ENCODE measurements at regions not wholly inside any gene's neighbourhood (a gene's known extent, or its start where the extent isn't known, plus 50 kb on each side); places are given as distances from the start of the nearest gene placed in this dataset.
"Not testable (repeated sequence)": the region's sequence is repeated elsewhere in the genome, so short reads cannot be mapped to it uniquely, and the experiment has no call there.

DNA sequence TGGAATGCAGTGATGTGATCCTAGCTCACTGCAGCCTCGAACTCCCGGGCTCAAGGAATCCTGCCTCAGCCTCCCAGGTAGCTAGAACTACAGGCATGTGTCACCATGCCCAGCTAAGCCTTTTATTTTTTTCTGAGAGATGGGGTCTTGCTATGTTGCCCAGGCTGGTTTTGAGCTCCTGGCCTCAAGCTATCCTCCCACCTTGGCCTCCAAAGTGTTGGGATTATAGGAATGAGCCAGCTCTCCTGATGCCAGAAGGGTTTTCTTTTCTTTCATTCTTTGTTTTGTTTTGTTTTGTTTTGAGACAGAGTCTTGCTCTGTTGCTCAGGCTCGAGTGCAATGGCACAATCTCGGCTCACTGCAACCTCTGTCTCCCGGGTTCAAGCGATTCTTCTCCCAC is 68.6 kb upstream of the WNT4 start:
- not testable (repeated sequence) for DNase-seq (ENCODE audit: extremely low spot score); H3K4me1 ChIP-seq (ENCODE audit: insufficient read depth); H3K36me3 ChIP-seq (ENCODE audit: insufficient read depth); H3K4me3 ChIP-seq (ENCODE audit: low read depth, low read length); H3K27ac ChIP-seq (ENCODE audit: low read depth)
- WGBS, result 87% methylated on average over 6 of the region's 6 CpGs

DNA sequence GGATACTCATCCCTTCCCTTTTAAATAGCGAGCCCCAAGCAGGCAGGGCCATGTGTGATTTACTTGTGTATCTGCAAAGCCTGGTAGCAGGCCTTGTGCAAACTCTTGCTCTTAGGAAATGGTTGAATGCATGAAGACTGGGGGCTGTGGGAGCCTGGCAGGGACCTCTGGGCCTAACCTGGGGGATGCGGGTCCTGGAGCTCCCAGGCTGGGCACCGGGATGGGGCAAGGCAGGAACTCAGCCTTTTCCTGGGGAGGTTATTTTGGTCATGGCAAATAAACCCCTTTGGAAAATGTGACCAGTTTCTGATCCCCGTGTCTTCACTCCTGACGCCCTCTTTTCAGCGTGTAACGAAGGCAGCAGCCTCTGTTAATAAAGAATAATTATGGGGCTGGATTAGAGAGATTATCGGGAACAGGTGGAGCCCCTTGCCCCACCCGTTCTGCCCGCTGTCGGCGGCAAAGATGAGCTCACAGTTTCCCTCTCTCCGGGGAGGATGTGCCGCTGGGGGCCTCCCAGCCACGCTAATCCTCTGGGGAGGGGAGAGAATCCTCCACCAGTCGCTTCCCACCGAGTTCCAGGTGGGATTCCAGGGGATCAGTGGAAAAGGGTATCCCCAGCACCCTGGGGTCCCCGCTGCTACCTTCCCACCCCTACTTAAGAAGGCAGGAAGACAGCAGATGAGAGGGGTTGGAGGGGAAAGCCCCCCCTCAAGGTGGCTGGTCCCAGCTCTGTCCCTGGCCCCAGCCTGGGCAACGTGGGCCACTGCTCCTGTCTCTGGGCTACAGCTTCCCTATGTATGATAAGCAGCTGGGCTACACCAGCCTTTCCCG is 69.7 kb upstream of the WNT4 start:
- WGBS, result 31% methylated on average over 20 of the region's 20 CpGs
- DNase-seq (ENCODE audit: extremely low spot score), result no peak
- H3K4me3 ChIP-seq (ENCODE audit: low read depth, low read length), result no peak overlapping the region
- H3K4me1 ChIP-seq (ENCODE audit: insufficient read depth), result no peaks in the 10 kb centered on the region
- no peaks in the 10 kb centered on the region for H3K36me3 ChIP-seq (ENCODE audit: insufficient read depth)
- H3K27ac ChIP-seq (ENCODE audit: low read depth), result no peak overlapping the region

DNA sequence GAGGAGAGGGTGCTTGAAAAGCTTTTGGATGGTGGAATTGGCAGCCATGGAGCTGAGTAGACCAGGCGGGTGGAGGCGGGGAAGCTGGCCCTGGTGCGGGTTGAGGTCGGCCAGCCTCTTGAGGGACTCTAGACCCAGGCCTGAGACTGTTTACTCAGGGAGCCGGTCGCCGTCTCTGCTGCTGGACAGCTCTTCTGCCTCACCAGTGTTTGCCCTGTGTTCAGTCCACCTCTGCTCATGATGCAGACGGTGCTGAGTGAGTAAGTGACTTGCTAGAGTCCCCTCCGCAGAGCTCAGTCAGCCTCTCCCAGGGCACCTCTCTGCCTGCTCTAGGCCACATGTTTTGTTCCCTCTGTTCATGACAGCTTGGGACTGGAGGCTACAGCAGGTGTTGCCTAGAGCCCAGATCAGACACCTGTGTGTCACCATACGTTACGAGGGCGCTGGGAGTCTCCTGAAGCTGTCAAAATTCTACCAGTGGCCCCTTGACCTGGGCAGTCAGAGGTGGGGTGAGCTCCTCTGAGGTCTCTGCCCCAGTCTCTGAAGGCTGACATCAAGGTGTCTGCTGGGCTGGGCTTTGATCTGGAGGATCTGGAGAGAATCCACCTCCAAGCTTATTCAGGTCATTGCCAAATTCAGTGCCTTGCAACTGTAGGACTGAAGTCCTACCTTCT is 73.5 kb upstream of the WNT4 start:
- DNase-seq (ENCODE audit: extremely low spot score), result no peak
- no peaks in the 10 kb centered on the region for H3K4me1 ChIP-seq (ENCODE audit: insufficient read depth)
- no peaks in the 10 kb centered on the region for H3K36me3 ChIP-seq (ENCODE audit: insufficient read depth)
- 57% methylated on average over 12 of the region's 12 CpGs for WGBS
- H3K27ac ChIP-seq (ENCODE audit: low read depth), result no peak overlapping the region
- H3K4me3 ChIP-seq (ENCODE audit: low read depth, low read length), result no peak overlapping the region

DNA sequence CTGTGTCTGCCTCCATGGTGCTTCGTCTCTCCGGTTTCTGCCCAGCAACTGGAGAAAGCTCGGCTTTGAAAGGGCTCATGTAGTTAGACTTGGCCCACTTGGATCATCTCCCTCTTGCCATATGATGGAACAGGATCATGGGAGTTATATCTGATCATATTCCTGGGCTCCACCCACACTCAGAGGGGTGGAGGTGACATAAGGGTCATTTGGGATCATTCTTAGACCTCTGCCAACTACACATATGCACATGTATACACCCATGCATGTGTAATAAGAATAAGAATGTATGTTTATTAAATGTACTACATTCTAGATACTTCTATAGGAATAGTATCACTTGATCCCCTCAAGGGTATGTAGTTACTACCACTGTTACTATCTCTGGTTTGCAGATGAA is 74.1 kb upstream of the WNT4 start:
- Histone ChIP-seq H3K27ac (ENCODE audit: low read depth) (no peak overlapping the region), H3K4me3 (ENCODE audit: low read depth, low read length) (no peak overlapping the region), H3K4me1 (ENCODE audit: insufficient read depth) (no peaks in the 10 kb centered on the region), H3K36me3 (ENCODE audit: insufficient read depth) (no peaks in the 10 kb centered on the region)
- 92% methylated on average over 3 of the region's 3 CpGs for WGBS
- no peak for DNase-seq (ENCODE audit: extremely low spot score)

DNA sequence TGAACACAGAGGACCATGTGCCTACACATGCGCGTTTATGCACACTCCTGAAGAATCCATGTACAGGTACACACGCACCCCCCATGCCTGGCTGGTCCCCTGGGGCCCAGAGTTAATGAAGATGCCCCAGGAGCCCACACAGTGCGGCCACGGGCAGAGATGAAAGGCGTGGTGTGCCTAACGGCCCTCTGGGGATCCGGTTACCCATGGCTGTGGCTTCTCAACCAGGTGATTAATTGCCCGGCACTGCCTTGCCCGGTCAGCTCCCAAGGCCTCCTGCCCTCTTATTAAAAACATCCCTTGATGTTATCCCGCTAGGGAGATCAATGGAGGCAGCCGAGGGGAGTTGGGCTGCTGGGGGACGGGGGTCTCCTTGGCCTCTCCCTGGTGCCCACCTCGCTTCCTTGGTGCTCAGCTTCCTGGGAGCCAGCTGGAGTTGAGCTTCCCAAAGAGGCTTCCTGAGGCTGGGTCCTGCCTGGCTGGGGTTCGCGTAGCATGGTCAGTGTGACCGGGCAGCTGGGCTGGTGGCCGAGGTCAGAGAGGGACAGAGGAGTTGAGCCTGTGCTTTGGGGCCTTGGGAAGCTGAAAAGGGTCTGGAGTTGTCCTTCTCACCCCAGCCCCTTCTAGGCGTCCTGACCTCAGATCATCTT is 75.0 kb upstream of the WNT4 start:
- Histone ChIP-seq H3K4me1 (ENCODE audit: insufficient read depth) (no peaks in the 10 kb centered on the region), H3K36me3 (ENCODE audit: insufficient read depth) (no peaks in the 10 kb centered on the region), H3K27ac (ENCODE audit: low read depth) (no peak overlapping the region), H3K4me3 (ENCODE audit: low read depth, low read length) (no peak overlapping the region)
- WGBS, result 75% methylated on average over 19 of the region's 19 CpGs
- no peak for DNase-seq (ENCODE audit: extremely low spot score)

DNA sequence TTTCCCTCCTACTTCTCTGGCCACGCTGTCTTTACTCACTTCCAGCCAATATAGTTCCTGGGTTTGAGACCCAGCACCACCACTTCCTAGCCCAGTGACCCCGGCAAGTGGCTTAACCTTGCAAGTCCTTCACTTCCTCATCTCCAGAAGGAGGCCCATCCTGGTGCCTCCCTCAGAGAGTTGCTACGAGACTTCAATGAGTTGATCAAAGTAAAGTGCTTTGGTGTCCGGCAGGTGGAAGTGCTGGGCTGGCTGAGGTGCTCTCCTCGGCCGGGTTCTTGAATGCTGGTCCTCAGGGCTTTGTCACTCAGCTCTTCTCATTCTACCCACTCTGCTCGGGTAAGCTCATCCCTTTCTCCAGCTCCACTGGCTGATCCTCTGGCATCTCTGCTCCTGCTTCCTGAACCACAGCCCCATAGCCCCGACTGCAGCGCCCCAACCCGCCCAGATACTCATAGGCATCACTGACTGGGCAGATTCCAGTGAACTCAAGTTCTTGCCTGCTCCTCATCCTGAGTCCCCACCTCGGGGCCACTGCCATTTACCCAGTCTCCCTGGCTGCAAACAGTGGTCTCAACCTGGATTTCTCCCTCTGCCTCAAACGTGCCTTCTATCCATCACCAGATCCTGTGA is 75.8 kb upstream of the WNT4 start:
- Histone ChIP-seq H3K36me3 (ENCODE audit: insufficient read depth) (no peaks in the 10 kb centered on the region), H3K4me3 (ENCODE audit: low read depth, low read length) (no peak overlapping the region), H3K27ac (ENCODE audit: low read depth) (no peak overlapping the region), H3K4me1 (ENCODE audit: insufficient read depth) (no peaks in the 10 kb centered on the region)
- no peak for DNase-seq (ENCODE audit: extremely low spot score)
- WGBS, result 86% methylated on average over 12 of the region's 12 CpGs

DNA sequence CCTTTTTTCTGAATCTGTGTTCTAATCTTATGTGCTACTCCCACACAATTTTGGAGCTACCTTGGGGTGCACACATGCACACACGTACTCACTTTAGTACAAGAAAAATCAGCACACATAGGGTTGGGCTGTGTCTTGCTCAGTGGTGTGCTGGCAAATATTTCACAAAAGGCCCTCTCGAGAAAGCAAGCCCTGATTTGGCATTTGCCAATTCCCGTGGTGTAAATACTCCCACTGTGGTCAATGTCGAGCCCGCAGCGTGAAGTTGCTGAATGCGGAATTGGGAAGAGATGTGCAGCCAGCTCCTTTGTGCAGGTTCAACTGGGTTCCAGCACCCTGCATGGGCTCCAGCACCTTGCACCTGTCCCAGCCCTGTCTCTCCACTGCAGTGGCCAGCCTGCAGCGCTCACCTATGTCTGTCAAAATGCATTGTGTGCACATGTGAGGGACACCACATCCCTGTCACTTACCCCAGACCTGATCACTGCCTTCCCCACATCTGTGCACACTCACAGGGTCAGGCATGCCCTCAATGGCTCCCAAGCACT is 78.4 kb upstream of the WNT4 start:
- no peak for DNase-seq (ENCODE audit: extremely low spot score)
- 95% methylated on average over 8 of the region's 8 CpGs for WGBS
- Histone ChIP-seq H3K36me3 (ENCODE audit: insufficient read depth) (no peaks in the 10 kb centered on the region), H3K27ac (ENCODE audit: low read depth) (no peak overlapping the region), H3K4me1 (ENCODE audit: insufficient read depth) (no peaks in the 10 kb centered on the region), H3K4me3 (ENCODE audit: low read depth, low read length) (no peak overlapping the region)

DNA sequence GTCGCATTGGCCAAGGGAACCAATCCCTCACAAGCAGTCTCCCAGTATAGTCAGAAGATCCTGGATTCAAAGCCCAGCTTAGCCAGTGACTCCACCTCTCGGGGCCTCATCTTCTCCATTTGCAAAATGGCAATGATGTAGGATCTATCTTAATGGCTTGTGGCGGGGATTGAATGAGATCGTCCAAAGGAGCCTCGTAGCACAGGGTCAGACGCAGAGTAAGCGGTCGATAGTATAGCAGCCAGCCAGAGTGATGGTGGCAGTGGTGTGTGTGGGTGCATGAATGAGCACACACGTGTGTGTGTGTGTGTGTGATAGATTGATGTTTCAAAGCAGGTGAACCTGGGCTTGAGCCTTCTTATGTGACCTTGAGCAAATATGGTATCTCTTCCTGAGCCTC is 79.8 kb upstream of the WNT4 start:
- H3K27ac ChIP-seq (ENCODE audit: low read depth), result no peak overlapping the region
- no peak overlapping the region for H3K4me3 ChIP-seq (ENCODE audit: low read depth, low read length)
- no peaks in the 10 kb centered on the region for H3K4me1 ChIP-seq (ENCODE audit: insufficient read depth)
- WGBS, result 78% methylated on average over 9 of the region's 9 CpGs
- no peaks in the 10 kb centered on the region for H3K36me3 ChIP-seq (ENCODE audit: insufficient read depth)
- no peak for DNase-seq (ENCODE audit: extremely low spot score)

DNA sequence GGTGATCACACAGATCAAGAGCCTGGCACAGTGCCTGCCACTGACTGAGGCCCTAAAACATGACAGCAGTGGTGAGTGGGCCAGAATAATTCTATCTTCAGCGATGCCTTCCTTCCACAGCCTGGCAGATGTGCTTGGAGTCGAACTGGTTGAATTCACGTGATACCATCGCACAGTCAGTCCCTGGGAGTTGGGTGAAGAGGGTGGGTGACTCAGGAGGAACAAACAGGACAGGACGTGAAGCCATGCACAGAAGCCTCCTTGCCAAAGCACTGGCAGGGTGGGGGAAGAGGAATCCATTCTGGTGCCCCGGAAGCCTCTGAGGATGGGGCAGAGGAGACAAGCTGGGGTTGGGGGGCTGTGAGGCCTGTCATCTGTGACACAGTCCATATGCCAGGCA is 80.3 kb upstream of the WNT4 start:
- no peak overlapping the region for H3K27ac ChIP-seq (ENCODE audit: low read depth)
- WGBS, result 78% methylated on average over 6 of the region's 6 CpGs
- DNase-seq (ENCODE audit: extremely low spot score), result no peak
- no peaks in the 10 kb centered on the region for H3K4me1 ChIP-seq (ENCODE audit: insufficient read depth)
- no peak overlapping the region for H3K4me3 ChIP-seq (ENCODE audit: low read depth, low read length)
- no peaks in the 10 kb centered on the region for H3K36me3 ChIP-seq (ENCODE audit: insufficient read depth)

DNA sequence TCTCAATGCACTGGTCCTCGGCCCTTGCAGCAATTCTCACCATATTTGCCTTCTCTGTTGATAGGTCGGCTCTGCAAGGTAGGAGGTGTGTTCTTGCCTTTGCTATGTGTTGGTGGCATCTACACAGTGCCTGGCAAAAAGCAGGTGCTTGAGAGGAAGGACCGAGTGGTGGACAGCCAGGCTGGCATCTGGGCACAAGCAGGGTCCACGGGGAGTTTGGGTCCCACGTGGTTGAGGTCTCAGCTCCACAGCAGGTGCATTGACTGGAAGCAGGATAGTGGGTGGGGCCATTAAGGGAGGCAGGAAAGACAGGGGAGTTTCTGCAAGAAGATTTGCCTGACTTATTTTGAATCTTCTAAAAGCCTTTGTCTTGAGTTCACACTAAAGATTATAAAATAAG is 81.2 kb upstream of the WNT4 start:
- DNase-seq (ENCODE audit: extremely low spot score), result no peak
- 85% methylated on average over 5 of the region's 5 CpGs for WGBS
- no peaks in the 10 kb centered on the region for H3K36me3 ChIP-seq (ENCODE audit: insufficient read depth)

DNA sequence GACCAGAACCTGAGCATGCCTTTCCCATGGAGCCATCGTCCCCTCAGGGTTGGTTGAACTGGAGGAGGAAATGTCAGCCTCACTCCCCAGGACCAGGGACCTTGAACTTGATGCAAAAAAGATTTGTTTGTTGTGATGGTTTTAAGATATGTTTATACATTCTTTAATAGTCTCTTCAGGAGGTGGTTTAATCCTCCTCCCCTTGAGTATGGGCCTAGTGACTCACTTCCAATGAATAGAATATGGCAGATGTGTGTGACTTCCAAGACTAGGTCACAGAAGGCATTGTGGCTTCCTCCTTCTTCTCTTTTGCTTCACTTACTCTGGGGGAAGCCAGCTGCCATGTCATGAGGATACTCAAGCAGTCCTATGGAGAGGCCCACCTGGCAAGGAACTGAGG is 81.7 kb upstream of the WNT4 start:
- Histone ChIP-seq H3K4me1 (ENCODE audit: insufficient read depth) (no peaks in the 10 kb centered on the region), H3K36me3 (ENCODE audit: insufficient read depth) (no peaks in the 10 kb centered on the region), H3K4me3 (ENCODE audit: low read depth, low read length) (no peak overlapping the region), H3K27ac (ENCODE audit: low read depth) (no peak overlapping the region)
- WGBS, result 92% methylated on average over 1 of the region's 1 CpG
- no peak for DNase-seq (ENCODE audit: extremely low spot score)

More for the DNA sequence above, 81.2 kb upstream of the WNT4 start:
- no peaks in the 10 kb centered on the region for H3K4me1 ChIP-seq (ENCODE audit: insufficient read depth)
- no peak overlapping the region for H3K27ac ChIP-seq (ENCODE audit: low read depth)
- no peak overlapping the region for H3K4me3 ChIP-seq (ENCODE audit: low read depth, low read length)

DNA sequence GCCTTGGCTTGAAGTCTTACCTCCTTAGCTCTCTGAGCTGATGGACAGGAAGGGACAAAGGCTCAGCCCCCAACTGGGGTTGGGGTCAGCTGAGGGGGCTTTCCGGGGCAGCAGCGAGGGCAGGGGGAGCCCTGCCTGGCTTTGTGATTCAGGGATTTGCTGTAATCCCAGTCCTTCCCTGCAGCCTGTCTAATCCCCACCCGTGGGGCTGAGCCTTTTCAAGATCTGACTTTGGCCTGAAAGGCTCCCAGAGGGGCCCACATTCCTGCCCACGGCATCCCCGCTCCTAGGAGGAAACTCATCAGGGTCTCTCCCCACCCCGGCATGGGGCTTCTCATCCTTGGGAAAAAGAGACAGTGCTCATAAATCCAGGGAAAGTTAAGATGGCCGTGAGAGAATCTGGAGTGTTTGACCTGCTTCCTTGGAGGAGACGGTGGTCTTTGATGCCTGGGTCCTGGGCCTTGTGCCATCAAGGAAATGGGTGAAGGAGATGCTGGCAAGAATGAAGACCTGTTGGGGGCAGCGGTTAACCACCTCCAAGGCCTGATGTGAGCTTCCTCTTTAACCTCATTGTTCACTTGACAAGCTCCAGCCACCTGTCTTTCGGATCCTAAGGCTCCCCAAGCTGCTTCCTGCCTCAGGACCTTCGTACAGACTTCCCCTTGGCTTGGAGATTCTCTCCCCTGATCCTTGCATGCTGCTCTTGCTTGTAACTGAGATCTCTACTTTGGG is 83.1 kb upstream of the WNT4 start:
- H3K4me1 ChIP-seq (ENCODE audit: insufficient read depth), result no peaks in the 10 kb centered on the region
- DNase-seq (ENCODE audit: extremely low spot score), result no peak
- H3K36me3 ChIP-seq (ENCODE audit: insufficient read depth), result no peaks in the 10 kb centered on the region
- no peak overlapping the region for H3K27ac ChIP-seq (ENCODE audit: low read depth)
- no peak overlapping the region for H3K4me3 ChIP-seq (ENCODE audit: low read depth, low read length)
- WGBS, result 51% methylated on average over 11 of the region's 11 CpGs

DNA sequence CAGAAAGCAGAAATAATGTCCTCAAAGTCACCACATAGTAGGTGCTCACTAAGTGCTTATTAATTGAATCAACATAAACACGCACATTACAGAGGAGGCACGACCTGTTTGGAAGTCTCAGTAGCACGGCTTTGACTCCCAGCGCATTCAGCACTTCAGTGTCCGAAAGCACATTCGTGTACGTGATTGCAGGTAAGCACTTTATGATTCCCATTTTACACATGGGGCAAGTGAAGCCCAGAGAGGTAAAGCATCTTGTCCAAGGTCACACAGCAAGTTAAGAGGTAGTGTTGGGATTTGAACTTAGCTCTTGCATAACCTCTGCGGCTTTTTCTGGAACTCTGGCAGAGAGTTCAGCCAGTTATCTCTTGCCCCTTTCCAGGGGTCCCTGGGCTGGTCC is 85.2 kb upstream of the WNT4 start:
- 92% methylated on average over 8 of the region's 8 CpGs for WGBS
- peaks cover 1% of the 10 kb centered on the region for H3K36me3 ChIP-seq (ENCODE audit: insufficient read depth)
- H3K4me3 ChIP-seq (ENCODE audit: low read depth, low read length), result no peak overlapping the region
- DNase-seq (ENCODE audit: extremely low spot score), result no peak
- no peak overlapping the region for H3K27ac ChIP-seq (ENCODE audit: low read depth)
- H3K4me1 ChIP-seq (ENCODE audit: insufficient read depth), result no peaks in the 10 kb centered on the region
